Right atrium auricular region (tissue), 2 donors: ENCODE measurements at regions not wholly inside any gene's neighbourhood (a gene's known extent, or its start where the extent isn't known, plus 50 kb on each side); places are given as distances from the start of the nearest gene placed in this dataset.

Experiments used
- DNase-seq: peaks from one replicate; pipeline ENCODE4 v3.0.0-alpha.2; 2019; ENCODE audit warnings: low spot score
- H3K27ac ChIP-seq, 2 donors: fragments of 200-600 bp; sonication (generic); 1 replicate in 1 of 2; 2 replicates in 1 of 2; pipeline ENCODE4 v1.5.1; 2016 to 2019
- H3K27me3 ChIP-seq, 2 donors: fragments of 200-600 bp; sonication (generic); one replicate each; pipeline versions ENCODE4 v1.5.1 to v1.6.0; 2017 to 2019
- H3K36me3 ChIP-seq: fragments of 200-600 bp; sonication (generic); one replicate; pipeline ENCODE4 v1.5.1; 2016
- H3K4me1 ChIP-seq, 2 donors: fragments of 200-600 bp; sonication (generic); one replicate each; pipeline versions ENCODE4 v1.5.1 to v1.6.0; 2017 to 2019
- H3K4me3 ChIP-seq, 2 donors: fragments of 200-600 bp; sonication (generic); 1 replicate in 1 of 2; 2 replicates in 1 of 2; pipeline ENCODE4 v1.5.1; 2017 to 2019; ENCODE audit warnings: mild to moderate bottlenecking in 1 of 2, moderate library complexity in 1 of 2
- H3K9me3 ChIP-seq, 2 donors: fragments of 200-600 bp; sonication (generic); one replicate each; pipeline ENCODE4 v1.5.1; 2019
- CTCF ChIP-seq, 2 donors: fragments of 200-600 bp; sonication (generic); IDR thresholded peaks; one replicate each; pipeline ENCODE4 v1.5.1; 2019; ENCODE audit warnings: antibody characterized with exemption in 2 of 2

GRCh38 chr7:41809529-41809939 is 106.6 kb upstream of the INHBA start:
- no peak for DNase-seq
- Histone ChIP-seq H3K36me3 (no peaks in the 10 kb centered on the region), H3K27me3 (no peaks in the 10 kb centered on the region), H3K9me3 (no peaks in the 10 kb centered on the region), H3K4me3 (no peak overlapping the region), H3K27ac (no peak overlapping the region), H3K4me1 (no peaks in the 10 kb centered on the region)
- no peak for TF ChIP-seq CTCF (IDR thresholded peaks at IDR 0.05)

- Histone ChIP-seq H3K4me3 (no peak overlapping the region), H3K27ac (no peak overlapping the region), H3K4me1 (no peaks in the 10 kb centered on the region), H3K36me3 (no peaks in the 10 kb centered on the region), H3K27me3 (no peaks in the 10 kb centered on the region), H3K9me3 (no peaks in the 10 kb centered on the region)
- no peak for DNase-seq
- TF ChIP-seq CTCF (IDR thresholded peaks at IDR 0.05): no peak
Observed at GRCh38 chr7:41809116-41809515, 106.2 kb upstream of the INHBA start.

GRCh38 chr7:41808541-41808940 is 105.7 kb upstream of the INHBA start:
- Histone ChIP-seq H3K27ac (no peak overlapping the region), H3K9me3 (no peaks in the 10 kb centered on the region), H3K4me3 (no peak overlapping the region), H3K4me1 (no peaks in the 10 kb centered on the region), H3K27me3 (no peaks in the 10 kb centered on the region), H3K36me3 (no peaks in the 10 kb centered on the region)
- TF ChIP-seq CTCF (IDR thresholded peaks at IDR 0.05): no peak
- no peak for DNase-seq

GRCh38 chr7:41803569-41803968 is 100.7 kb upstream of the INHBA start:
- no peaks in the 10 kb centered on the region for H3K27me3 ChIP-seq
- TF ChIP-seq CTCF (IDR thresholded peaks at IDR 0.05): no peak
- no peaks in the 10 kb centered on the region for H3K4me1 ChIP-seq
- H3K36me3 ChIP-seq: no peaks in the 10 kb centered on the region
- H3K27ac ChIP-seq: no peak overlapping the region
- H3K9me3 ChIP-seq: no peaks in the 10 kb centered on the region
- H3K4me3 ChIP-seq: no peak overlapping the region
- DNase-seq: no peak

- Histone ChIP-seq H3K9me3 (no peaks in the 10 kb centered on the region), H3K27ac (no peak overlapping the region), H3K4me1 (no peaks in the 10 kb centered on the region), H3K27me3 (no peaks in the 10 kb centered on the region), H3K4me3 (no peak overlapping the region), H3K36me3 (no peaks in the 10 kb centered on the region)
- DNase-seq: no peak
- no peak for TF ChIP-seq CTCF (IDR thresholded peaks at IDR 0.05)
Observed at GRCh38 chr7:41796331-41796730, 93.4 kb upstream of the INHBA start.

- no peak for TF ChIP-seq CTCF (IDR thresholded peaks at IDR 0.05)
- H3K27me3 ChIP-seq: no peaks in the 10 kb centered on the region
- no peak for DNase-seq
- H3K4me1 ChIP-seq: no peaks in the 10 kb centered on the region
- H3K36me3 ChIP-seq: no peaks in the 10 kb centered on the region
- H3K9me3 ChIP-seq: no peaks in the 10 kb centered on the region
- H3K4me3 ChIP-seq: no peak overlapping the region
- H3K27ac ChIP-seq: no peak overlapping the region
Observed at GRCh38 chr7:41795276-41795833, 92.5 kb upstream of the INHBA start.
